ENCODE measurements at regions not wholly inside any gene's neighbourhood (a gene's known extent, or its start where the extent isn't known, plus 50 kb on each side); places are given as distances from the start of the nearest gene placed in this dataset.

DNA sequence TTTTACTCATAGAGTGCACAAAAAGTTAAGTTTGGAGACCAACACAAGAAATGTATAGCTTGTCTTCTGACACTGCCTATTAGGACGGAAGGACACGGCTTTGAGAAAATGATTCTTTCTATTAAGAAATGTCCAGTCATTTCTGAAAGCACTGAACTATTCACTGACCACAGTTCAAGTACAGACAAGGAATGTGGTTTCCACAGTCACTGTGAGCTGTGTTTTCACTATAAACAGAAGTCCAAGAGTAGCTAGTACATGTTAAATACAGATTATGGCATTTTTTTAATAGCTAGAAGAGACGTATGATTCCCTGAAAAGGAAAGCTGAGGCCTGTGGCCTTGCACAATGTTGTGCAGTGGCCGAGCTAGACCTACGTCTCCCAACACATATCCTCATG is 115.1 kb upstream of the GPM6A start:
- in situ Hi-C loops (cut with HindIII; ENCODE audit: low sequenced_read_pairs) = no loop called here
- peak; percentile 15 for DNase-seq (ENCODE audit: low read depth)
- H3K4me3 ChIP-seq (ENCODE audit: low read depth, low read length) = no peak overlapping the region
- TF ChIP-seq, protein P1, sequence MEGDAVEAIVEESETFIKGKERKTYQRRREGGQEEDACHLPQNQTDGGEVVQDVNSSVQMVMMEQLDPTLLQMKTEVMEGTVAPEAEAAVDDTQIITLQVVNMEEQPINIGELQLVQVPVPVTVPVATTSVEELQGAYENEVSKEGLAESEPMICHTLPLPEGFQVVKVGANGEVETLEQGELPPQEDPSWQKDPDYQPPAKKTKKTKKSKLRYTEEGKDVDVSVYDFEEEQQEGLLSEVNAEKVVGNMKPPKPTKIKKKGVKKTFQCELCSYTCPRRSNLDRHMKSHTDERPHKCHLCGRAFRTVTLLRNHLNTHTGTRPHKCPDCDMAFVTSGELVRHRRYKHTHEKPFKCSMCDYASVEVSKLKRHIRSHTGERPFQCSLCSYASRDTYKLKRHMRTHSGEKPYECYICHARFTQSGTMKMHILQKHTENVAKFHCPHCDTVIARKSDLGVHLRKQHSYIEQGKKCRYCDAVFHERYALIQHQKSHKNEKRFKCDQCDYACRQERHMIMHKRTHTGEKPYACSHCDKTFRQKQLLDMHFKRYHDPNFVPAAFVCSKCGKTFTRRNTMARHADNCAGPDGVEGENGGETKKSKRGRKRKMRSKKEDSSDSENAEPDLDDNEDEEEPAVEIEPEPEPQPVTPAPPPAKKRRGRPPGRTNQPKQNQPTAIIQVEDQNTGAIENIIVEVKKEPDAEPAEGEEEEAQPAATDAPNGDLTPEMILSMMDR (IDR thresholded peaks at IDR 0.05; ENCODE audit: low read depth, low read length, missing control alignments) = no peak

DNA sequence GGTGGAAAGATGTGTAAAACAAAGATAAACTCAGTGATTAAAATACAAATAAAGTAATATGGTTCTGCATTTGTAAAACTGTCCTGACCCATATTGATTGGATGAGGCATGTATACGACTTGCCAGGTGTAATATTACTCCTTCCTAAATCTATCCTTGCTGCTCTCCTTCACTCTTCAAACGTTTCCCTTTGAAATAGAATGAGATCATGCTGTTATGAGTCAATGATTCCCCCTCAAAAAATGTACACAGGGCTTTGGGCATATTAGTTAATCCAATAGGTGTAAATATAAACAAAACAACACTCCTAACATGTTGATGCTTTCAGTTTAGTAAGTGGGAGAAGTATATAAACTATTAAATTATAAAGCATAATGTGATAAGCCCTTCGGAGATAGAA is 117.4 kb upstream of the GPM6A start:
- TF ChIP-seq, protein P1 (IDR thresholded peaks at IDR 0.05; ENCODE audit: low read depth, low read length, missing control alignments) = no peak
- H3K4me3 ChIP-seq (ENCODE audit: low read depth, low read length) = no peak overlapping the region
- DNase-seq (ENCODE audit: low read depth) = no peak
- in situ Hi-C loops (cut with HindIII; ENCODE audit: low sequenced_read_pairs) = no loop called here

DNA sequence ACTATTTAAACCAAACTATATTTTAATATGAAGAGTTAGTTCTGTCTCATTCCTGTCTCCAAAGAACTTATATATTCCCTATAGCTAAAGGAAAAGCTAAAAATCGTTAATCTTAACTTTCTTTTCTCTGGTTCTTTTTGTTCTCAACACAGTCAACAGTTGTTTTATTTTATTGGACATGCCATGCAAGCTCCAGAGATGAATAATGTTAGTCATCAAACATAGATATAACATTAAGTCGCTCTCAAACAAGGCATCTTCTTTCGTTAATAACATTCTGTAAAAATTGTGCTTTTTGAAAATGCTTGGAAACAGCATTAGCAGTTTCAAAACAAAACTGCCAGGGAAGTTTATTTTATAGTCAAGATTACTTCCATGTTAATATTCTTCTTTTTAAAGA is 117.9 kb upstream of the GPM6A start:
- TF ChIP-seq, protein P1 (IDR thresholded peaks at IDR 0.05; ENCODE audit: low read depth, low read length, missing control alignments) = no peak
- in situ Hi-C loops (cut with HindIII; ENCODE audit: low sequenced_read_pairs) = no loop called here
- DNase-seq (ENCODE audit: low read depth) = no peak

DNA sequence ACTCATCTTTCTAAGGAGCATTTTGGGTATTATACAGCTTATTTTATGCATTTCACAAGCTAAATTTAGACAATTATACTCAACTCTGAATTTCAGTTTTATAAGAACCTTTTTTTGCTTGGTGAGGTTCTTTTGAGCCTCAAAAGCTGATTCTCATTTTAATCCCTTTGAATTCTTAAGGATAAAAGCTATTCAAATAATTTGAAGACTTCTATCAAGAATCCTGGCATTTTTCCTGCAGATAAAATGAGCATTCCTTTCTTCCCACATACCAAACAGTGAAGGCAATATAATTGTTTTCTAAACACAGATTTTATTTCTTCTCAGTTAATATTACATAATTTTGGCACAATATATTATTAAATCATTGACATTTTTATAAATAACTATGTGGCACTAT is 118.4 kb upstream of the GPM6A start:
- in situ Hi-C loops (cut with HindIII; ENCODE audit: low sequenced_read_pairs) = no loop called here
- DNase-seq (ENCODE audit: low read depth) = no peak
- no peak overlapping the region for H3K4me3 ChIP-seq (ENCODE audit: low read depth, low read length)
- TF ChIP-seq, protein P1 (IDR thresholded peaks at IDR 0.05; ENCODE audit: low read depth, low read length, missing control alignments) = no peak

More for the DNA sequence above, 117.9 kb upstream of the GPM6A start:
- no peak overlapping the region for H3K4me3 ChIP-seq (ENCODE audit: low read depth, low read length)

DNA sequence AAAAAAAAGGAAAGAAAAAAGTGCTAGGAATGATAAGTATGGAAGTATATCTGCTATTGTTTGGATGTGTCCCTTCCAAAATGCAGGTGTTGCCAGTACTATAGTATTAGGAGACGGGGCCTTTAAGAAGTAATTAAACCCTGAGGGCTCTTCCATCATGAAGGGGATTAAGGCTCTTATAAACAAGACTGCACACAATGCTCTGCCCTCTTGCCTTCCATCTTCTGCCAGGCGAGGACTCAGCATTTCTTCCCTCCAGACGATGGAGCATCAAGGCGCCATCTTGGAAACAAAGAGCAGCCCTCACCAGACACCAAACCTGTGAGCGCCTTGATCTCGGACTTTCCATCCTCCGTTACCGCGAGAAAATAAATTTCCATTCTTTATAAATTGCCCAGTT is 120.1 kb upstream of the GPM6A start:
- in situ Hi-C loops (cut with HindIII; ENCODE audit: low sequenced_read_pairs) = no loop called here
- no peak for DNase-seq (ENCODE audit: low read depth)
- H3K4me3 ChIP-seq (ENCODE audit: low read depth, low read length) = no peak overlapping the region
- TF ChIP-seq, protein P1 (IDR thresholded peaks at IDR 0.05; ENCODE audit: low read depth, low read length, missing control alignments) = no peak

DNA sequence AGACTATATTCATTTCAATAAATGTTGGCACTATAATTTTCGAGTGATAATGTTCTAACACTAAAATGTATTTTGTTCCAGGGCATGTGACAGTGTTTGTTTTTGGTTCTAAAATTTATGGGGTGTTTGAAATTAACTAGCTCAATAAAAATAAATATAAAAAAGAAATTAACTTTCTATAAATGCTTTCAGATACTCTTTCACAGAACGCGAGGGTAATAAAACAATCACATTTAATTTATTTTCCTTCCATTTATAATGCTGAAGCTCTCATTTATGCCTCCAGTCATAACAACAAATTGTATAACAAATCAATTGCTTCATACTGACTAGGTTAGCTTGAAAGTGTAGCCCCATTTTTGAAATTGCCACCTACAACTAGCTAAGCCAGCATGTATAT is 122.4 kb upstream of the GPM6A start:
- TF ChIP-seq, protein P1 (IDR thresholded peaks at IDR 0.05; ENCODE audit: low read depth, low read length, missing control alignments) = no peak
- no peak for DNase-seq (ENCODE audit: low read depth)
- in situ Hi-C loops (cut with HindIII; ENCODE audit: low sequenced_read_pairs) = no loop called here
- H3K4me3 ChIP-seq (ENCODE audit: low read depth, low read length) = no peak overlapping the region
